Muscle of arm (tissue), 1 donor: ENCODE measurements at regions not wholly inside any gene's neighbourhood (a gene's known extent, or its start where the extent isn't known, plus 50 kb on each side); places are given as distances from the start of the nearest gene placed in this dataset.
"Not testable (repeated sequence)": the region's sequence is repeated elsewhere in the genome, so short reads cannot be mapped to it uniquely, and the experiment has no call there.

Experiments
- DNase-seq: peaks from one replicate; pipeline ENCODE4 v3.0.0-alpha.2; 2013

GRCh38 chr1:70554341-70554740 is 143.3 kb downstream of the CTH start:
- peak; percentile 20 for DNase-seq

- no peak for DNase-seq
Measured at GRCh38 chr1:70556541-70556940, 145.5 kb downstream of the CTH start.

- no peak for DNase-seq
Measured at GRCh38 chr1:70567167-70567566, 156.1 kb downstream of the CTH start.

GRCh38 chr1:70571191-70571590 is 160.1 kb downstream of the CTH start:
- no peak for DNase-seq

GRCh38 chr1:70573317-70573843 is 162.3 kb downstream of the CTH start:
- DNase-seq, result no peak

GRCh38 chr1:70581661-70582060 is 170.6 kb downstream of the CTH start:
- no peak for DNase-seq

- DNase-seq, result no peak
Measured at GRCh38 chr1:70583522-70583921, 172.5 kb downstream of the CTH start.

GRCh38 chr1:70586046-70586445 is 175.0 kb downstream of the CTH start:
- DNase-seq, result no peak

GRCh38 chr1:70587872-70588366 is 176.9 kb downstream of the CTH start:
- no peak for DNase-seq

- DNase-seq, result not testable (repeated sequence)
Measured at GRCh38 chr1:70593551-70593950, 182.5 kb downstream of the CTH start.

- DNase-seq, result no peak
Measured at GRCh38 chr1:70608815-70609214, 197.7 kb downstream of the CTH start.

- not testable (repeated sequence) for DNase-seq
Measured at GRCh38 chr1:70610164-70610563, 199.1 kb downstream of the CTH start.

GRCh38 chr1:70616946-70617345 is 205.9 kb downstream of the CTH start:
- no peak for DNase-seq

- no peak for DNase-seq
Measured at GRCh38 chr1:70617728-70618127, 206.7 kb downstream of the CTH start.

GRCh38 chr1:70627910-70628309 is 216.8 kb downstream of the CTH start:
- no peak for DNase-seq

GRCh38 chr1:70628973-70629372 is 217.9 kb downstream of the CTH start:
- no peak for DNase-seq

- DNase-seq, result no peak
Measured at GRCh38 chr1:70633004-70633403, 221.9 kb downstream of the CTH start.

- DNase-seq, result no peak
Measured at GRCh38 chr1:70635868-70636267, 224.8 kb downstream of the CTH start.

- no peak for DNase-seq
Measured at GRCh38 chr1:70641868-70642267, 230.8 kb downstream of the CTH start.

- no peak for DNase-seq
Measured at GRCh38 chr1:70656361-70656760, 245.3 kb downstream of the CTH start.

- no peak for DNase-seq
Measured at GRCh38 chr1:70659891-70660290, 248.8 kb downstream of the CTH start.

- DNase-seq, result no peak
Measured at GRCh38 chr1:70666381-70667140, 255.5 kb downstream of the CTH start.

GRCh38 chr1:70667494-70668170 is 256.6 kb downstream of the CTH start:
- DNase-seq, result no peak
